Neural progenitor cell (in vitro differentiated cells): ENCODE measurements at regions not wholly inside any gene's neighbourhood (a gene's known extent, or its start where the extent isn't known, plus 50 kb on each side); places are given as distances from the start of the nearest gene placed in this dataset.
"Not testable (repeated sequence)": the region's sequence is repeated elsewhere in the genome, so short reads cannot be mapped to it uniquely, and the experiment has no call there.

ENCODE experiments used
- DNase-seq: peaks from one replicate; pipeline ENCODE4 v3.0.0-alpha.2; 2016; ENCODE audit warnings: low spot score
- H2AFZ ChIP-seq: fragments of 200-600 bp; sonication (generic); replicated peaks from 2 replicates; pipeline ENCODE4 v1.6.1; 2016; ENCODE audit warnings: antibody characterized with exemption
- H3F3A ChIP-seq: fragments of 200-600 bp; sonication (generic); 2 replicates; pipeline ENCODE4 v1.6.1; 2016; ENCODE audit warnings: antibody characterized with exemption, low read depth
- H3K27ac ChIP-seq: fragments of 200-600 bp; sonication (generic); 2 replicates; pipeline ENCODE4 v1.5.1; 2016; ENCODE audit warnings: mild to moderate bottlenecking
- H3K27me3 ChIP-seq: fragments of 200-600 bp; sonication (generic); 2 replicates; pipeline ENCODE4 v1.6.1; 2016; ENCODE audit warnings: mild to moderate bottlenecking, moderate library complexity
- H3K36me3 ChIP-seq: fragments of 200-600 bp; sonication (generic); 2 replicates; pipeline ENCODE4 v1.5.1; 2016
- H3K4me1 ChIP-seq: fragments of 200-600 bp; sonication (generic); 2 replicates; pipeline ENCODE4 v1.6.1; 2016; ENCODE audit warnings: mixed run types
- H3K4me2 ChIP-seq: fragments of 200-600 bp; sonication (generic); 2 replicates; pipeline ENCODE4 v1.6.1; 2016
- H3K4me3 ChIP-seq: fragments of 200-600 bp; sonication (generic); 2 replicates; pipeline ENCODE4 v1.5.1; 2016
- H3K79me2 ChIP-seq: fragments of 200-600 bp; sonication (generic); 2 replicates; pipeline ENCODE4 v1.6.1; 2016; ENCODE audit warnings: low read depth
- H3K9ac ChIP-seq: fragments of 200-600 bp; sonication (generic); 2 replicates; pipeline ENCODE4 v1.6.1; 2016
- H3K9me3 ChIP-seq: fragments of 200-600 bp; sonication (generic); 2 replicates; pipeline ENCODE4 v1.5.1; 2016; ENCODE audit warnings: low read depth
- H4K20me1 ChIP-seq: fragments of 200-600 bp; sonication (generic); 2 replicates; pipeline ENCODE4 v1.6.1; 2016; ENCODE audit warnings: low read depth
- H3K27ac Mint-ChIP-seq: 3 replicates; pipeline ENCODE4 v1.8.0; 2021; ENCODE audit warnings: mixed read lengths
- H3K27me3 Mint-ChIP-seq: 2 replicates; pipeline ENCODE4 v1.8.0; 2022; ENCODE audit warnings: low read depth, mild to moderate bottlenecking, inconsistent platforms, moderate library complexity, mixed read lengths; ENCODE audit not compliant: insufficient read depth
- H3K36me3 Mint-ChIP-seq: 3 replicates; pipeline ENCODE4 v1.8.0; 2021; ENCODE audit warnings: mixed read lengths
- H3K4me1 Mint-ChIP-seq: 3 replicates; pipeline ENCODE4 v1.8.0; 2021; ENCODE audit warnings: mixed read lengths
- H3K4me3 Mint-ChIP-seq: 3 replicates; pipeline ENCODE4 v1.8.0; 2021; ENCODE audit warnings: mild to moderate bottlenecking, moderate library complexity, mixed read lengths
- H3K9me3 Mint-ChIP-seq: 3 replicates; pipeline ENCODE4 v1.8.0; 2020; ENCODE audit warnings: mixed read lengths
- EZH2 ChIP-seq: fragments of 200-600 bp; sonication (generic); IDR thresholded peaks from 2 replicates; pipeline ENCODE4 v1.6.1; 2017; ENCODE audit warnings: antibody characterized with exemption, mild to moderate bottlenecking, moderate library complexity
- EZH2phosphoT487 ChIP-seq: fragments of 200-600 bp; sonication (generic); IDR thresholded peaks from 2 replicates; pipeline ENCODE4 v1.6.1; 2017; ENCODE audit warnings: antibody characterized with exemption
- TF ChIP-seq, protein P1 (sequence below): fragments of 200-600 bp; sonication (generic); IDR thresholded peaks from 2 replicates; pipeline ENCODE4 v1.5.1; 2017; ENCODE audit warnings: antibody characterized with exemption, mild to moderate bottlenecking

DNA sequence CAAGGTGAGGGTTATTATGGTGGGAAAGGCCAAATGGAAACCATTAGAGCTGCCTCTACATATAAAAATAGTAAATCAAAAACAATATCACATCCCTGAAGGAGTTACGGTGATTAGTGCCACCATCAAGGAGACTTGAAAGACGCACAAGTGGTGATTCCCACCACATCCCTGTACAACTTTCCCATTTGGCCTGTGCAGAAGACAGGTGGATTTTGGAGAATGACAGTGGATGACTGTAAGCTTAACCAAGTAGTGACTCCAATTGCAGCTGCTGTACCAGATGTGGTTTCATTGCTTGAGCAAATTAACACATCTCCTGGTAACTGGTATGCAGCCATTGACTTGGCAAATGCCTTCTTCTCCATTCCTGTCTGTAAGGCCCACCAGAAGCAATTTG, 54.0 kb upstream of the CCDC80 start:
- not testable (repeated sequence) for H3K4me3 ChIP-seq, H3K9me3 ChIP-seq, DNase-seq, H3F3A ChIP-seq, H3K4me1 ChIP-seq, H3K27me3 Mint-ChIP-seq, H3K27ac Mint-ChIP-seq, H3K36me3 Mint-ChIP-seq, H3K27me3 ChIP-seq, H3K36me3 ChIP-seq, H2AFZ ChIP-seq, H3K79me2 ChIP-seq, H3K9ac ChIP-seq, H3K27ac ChIP-seq, H3K4me2 ChIP-seq, H3K4me3 Mint-ChIP-seq, H4K20me1 ChIP-seq
- Mint-ChIP-seq H3K9me3 (peaks cover 24% of the 10 kb centered on the region), H3K4me1 (peaks cover 21% of the 10 kb centered on the region)

DNA sequence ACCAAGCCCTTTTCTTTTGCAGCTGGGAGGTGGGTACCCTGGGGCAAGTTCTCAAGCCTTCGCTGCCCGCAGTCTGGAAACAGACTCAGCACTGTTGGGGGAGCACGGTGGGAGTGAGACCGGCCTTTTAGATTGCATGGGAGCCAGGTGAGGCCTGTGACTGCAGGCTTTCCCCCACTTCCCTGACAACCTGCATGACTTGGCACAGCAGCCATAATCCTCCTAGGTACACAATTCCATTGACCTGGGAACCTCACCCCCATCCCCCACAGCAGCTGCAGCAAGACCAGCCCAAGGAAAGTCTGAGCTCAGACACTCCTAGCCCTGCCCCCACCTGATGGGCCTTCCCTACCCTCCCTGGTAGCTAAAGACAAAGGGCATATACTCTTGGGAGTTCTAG, 52.2 kb upstream of the CCDC80 start:
- Mint-ChIP-seq H3K4me1 (peaks cover 30% of the 10 kb centered on the region), H3K27me3 (no peaks in the 10 kb centered on the region), H3K27ac (no peak overlapping the region), H3K4me3 (no peak overlapping the region), H3K9me3 (peaks cover 20% of the 10 kb centered on the region), H3K36me3 (peaks cover 5% of the 10 kb centered on the region)
- H3K4me2 ChIP-seq = no peak overlapping the region
- H3K36me3 ChIP-seq = no peaks in the 10 kb centered on the region
- H3K9me3 ChIP-seq = no peaks in the 10 kb centered on the region
- no peaks in the 10 kb centered on the region for H4K20me1 ChIP-seq
- DNase-seq = no peak
- no peak for TF ChIP-seq EZH2phosphoT487
- TF ChIP-seq, protein P1, sequence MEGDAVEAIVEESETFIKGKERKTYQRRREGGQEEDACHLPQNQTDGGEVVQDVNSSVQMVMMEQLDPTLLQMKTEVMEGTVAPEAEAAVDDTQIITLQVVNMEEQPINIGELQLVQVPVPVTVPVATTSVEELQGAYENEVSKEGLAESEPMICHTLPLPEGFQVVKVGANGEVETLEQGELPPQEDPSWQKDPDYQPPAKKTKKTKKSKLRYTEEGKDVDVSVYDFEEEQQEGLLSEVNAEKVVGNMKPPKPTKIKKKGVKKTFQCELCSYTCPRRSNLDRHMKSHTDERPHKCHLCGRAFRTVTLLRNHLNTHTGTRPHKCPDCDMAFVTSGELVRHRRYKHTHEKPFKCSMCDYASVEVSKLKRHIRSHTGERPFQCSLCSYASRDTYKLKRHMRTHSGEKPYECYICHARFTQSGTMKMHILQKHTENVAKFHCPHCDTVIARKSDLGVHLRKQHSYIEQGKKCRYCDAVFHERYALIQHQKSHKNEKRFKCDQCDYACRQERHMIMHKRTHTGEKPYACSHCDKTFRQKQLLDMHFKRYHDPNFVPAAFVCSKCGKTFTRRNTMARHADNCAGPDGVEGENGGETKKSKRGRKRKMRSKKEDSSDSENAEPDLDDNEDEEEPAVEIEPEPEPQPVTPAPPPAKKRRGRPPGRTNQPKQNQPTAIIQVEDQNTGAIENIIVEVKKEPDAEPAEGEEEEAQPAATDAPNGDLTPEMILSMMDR = no peak
- no peak for TF ChIP-seq EZH2
- H3F3A ChIP-seq = no peaks in the 10 kb centered on the region
- peaks cover 9% of the 10 kb centered on the region for H3K4me1 ChIP-seq
- H3K9ac ChIP-seq = no peak overlapping the region
- no peak overlapping the region for H3K4me3 ChIP-seq
- no peaks in the 10 kb centered on the region for H3K27me3 ChIP-seq
- H3K27ac ChIP-seq = no peak overlapping the region
- H2AFZ ChIP-seq = no peak overlapping the region
- H3K79me2 ChIP-seq = no peaks in the 10 kb centered on the region
